K562 (cell line): ENCODE measurements at regions not wholly inside any gene's neighbourhood (a gene's known extent, or its start where the extent isn't known, plus 50 kb on each side); places are given as distances from the start of the nearest gene placed in this dataset.

Source experiments
- ATAC-seq: fragments of 200-7000 bp; cut with Tn5 transposase; 3 replicates; pipeline ENCODE4 v1.9.1; 2020; ENCODE audit warnings: moderate library complexity
- BruUV-seq: library from RNA; stranded (reverse); fragments of 400-500 nt; replicated peaks from 2 replicates; lab custom pipeline; 2021; lab: Mats Ljungman, UMichigan
- CTCF ChIA-PET: fragments of 300-600 bp; formaldehyde crosslinking; extraction: SDS; loops from one replicate; lab custom pipeline; 2021; ENCODE audit warnings: low intra/inter-chr PET ratio; lab: Yijun Ruan, JAX
- POLR2A ChIA-PET: fragments of 300-600, 350-650 bp; sonication (Branson Sonifier 250); formaldehyde crosslinking; extraction: SDS; loops from one replicate; lab custom pipeline; 2021; ENCODE audit warnings: antibody characterized with exemption, inconsistent platforms; lab: Yijun Ruan, JAX
- DNase-seq, 4 experiments: peaks; one replicate each; pipeline versions ENCODE4 v3.0.0 to v3.0.0-alpha.2; 2011 to 2018; ENCODE audit warnings: low spot score in 3 of 4, mixed read lengths in 3 of 4; ENCODE audit errors: extremely low read depth in 1 of 4
- FAIRE-seq: peaks from 2 replicates; lab custom pipeline; 2011; peaks lifted over from hg19 to GRCh38; lab: Jason Lieb, UNC
- H2AFZ ChIP-seq: 2 replicates; pipeline ENCODE4 v1.6.0; 2011; ENCODE audit warnings: low read depth, low read length, control low read depth, inconsistent platforms
- H3K27ac ChIP-seq: fragments of 200-600 bp; 3 replicates; pipeline ENCODE4 v1.8.0; 2011; ENCODE audit warnings: low read depth, mild to moderate bottlenecking, control low read depth, inconsistent platforms, low read length, moderate library complexity, mixed read lengths; ENCODE audit errors: extremely low read depth
- H3K27me3 ChIP-seq, 2 experiments: fragments of 300-600 bp in 1 of 2; 2 replicates in 1 of 2; 3 replicates in 1 of 2; pipeline versions ENCODE4 v1.6.0 to v1.8.0; 2011; ENCODE audit warnings: inconsistent platforms in 2 of 2, low read length in 2 of 2, mild to moderate bottlenecking in 1 of 2, mixed read lengths in 1 of 2, moderate library complexity in 1 of 2; ENCODE audit not compliant: control insufficient read depth in 2 of 2, insufficient read depth in 2 of 2
- H3K36me3 ChIP-seq: fragments of 300-600 bp; 3 replicates; pipeline ENCODE4 v1.8.0; 2011; ENCODE audit warnings: mild to moderate bottlenecking, low read length, inconsistent platforms; ENCODE audit not compliant: control insufficient read depth, insufficient read depth
- H3K4me1 ChIP-seq, 2 experiments: fragments of 200-600 bp in 1 of 2; replicated peaks in 1 of 2; 2 replicates in 1 of 2; 3 replicates in 1 of 2; pipeline versions ENCODE4 v1.5.1 to v1.8.0; 2011; ENCODE audit warnings: inconsistent platforms in 2 of 2, low read length in 2 of 2, mild to moderate bottlenecking in 1 of 2, mixed read lengths in 1 of 2, moderate library complexity in 1 of 2; ENCODE audit not compliant: control insufficient read depth in 2 of 2, insufficient read depth in 2 of 2
- H3K4me2 ChIP-seq: 2 replicates; pipeline ENCODE4 v1.6.1; 2011; ENCODE audit warnings: low read length, control low read depth, inconsistent platforms, mixed read lengths; ENCODE audit not compliant: insufficient read depth
- H3K4me3 ChIP-seq: fragments of 200-600 bp; sonication (generic), shearing (Covaris generic); 2 replicates; pipeline ENCODE4 v1.5.1; 2016; ENCODE audit warnings: control low read depth, inconsistent platforms
- H3K79me2 ChIP-seq: fragments of 200-600 bp; 3 replicates; pipeline ENCODE4 v1.8.0; 2011; ENCODE audit warnings: low read length, inconsistent platforms; ENCODE audit not compliant: control insufficient read depth, insufficient read depth
- H3K9ac ChIP-seq, 2 experiments: 2 replicates each; pipeline versions ENCODE4 v1.6.0 to v1.6.1; 2011; ENCODE audit warnings: low read depth in 2 of 2, low read length in 2 of 2, control low read depth in 1 of 2, inconsistent platforms in 1 of 2, mild to moderate bottlenecking in 1 of 2, mixed read lengths in 1 of 2; ENCODE audit not compliant: insufficient read depth in 1 of 2
- H3K9me1 ChIP-seq: one replicate; pipeline ENCODE4 v1.6.0; 2011; ENCODE audit warnings: inconsistent platforms, mild to moderate bottlenecking, low read length, moderate library complexity; ENCODE audit not compliant: control insufficient read depth, insufficient read depth
- H3K9me3 ChIP-seq: replicated peaks from 2 replicates; pipeline ENCODE4 v1.5.1; 2011; ENCODE audit warnings: low read depth, low read length, inconsistent platforms; ENCODE audit not compliant: control insufficient read depth, insufficient read depth
- H4K20me1 ChIP-seq: replicated peaks from 2 replicates; pipeline ENCODE4 v1.6.1; 2011; ENCODE audit warnings: low read length, inconsistent platforms, mixed read lengths; ENCODE audit not compliant: control insufficient read depth, insufficient read depth
- CBFA2T2 ChIP-seq: fragments of 450-650 bp; conservative IDR thresholded peaks from 2 replicates; pipeline ENCODE4 v1.6.1; 2017; ENCODE audit warnings: mild to moderate bottlenecking
- CBFA2T3 ChIP-seq: fragments of 450-650 bp; IDR thresholded peaks from 2 replicates; pipeline ENCODE4 v1.6.1; 2017
- EP300 ChIP-seq: IDR thresholded peaks from 2 replicates; pipeline ENCODE4 v1.6.1; 2012; ENCODE audit warnings: low read length, improper control_type of control experiment
- ETV1 ChIP-seq: fragments of 450-650 bp; conservative IDR thresholded peaks from 2 replicates; pipeline ENCODE4 v1.6.1; 2016; ENCODE audit warnings: missing genetic modification characterization, control low read depth, low read depth, missing compliant biosample characterization
- HDAC1 ChIP-seq, 2 experiments: fragments of 450-650 bp; IDR thresholded peaks; 2 replicates each; pipeline ENCODE4 v1.6.1; 2016 to 2017; ENCODE audit warnings: inconsistent platforms in 1 of 2, mild to moderate bottlenecking in 1 of 2, moderate library complexity in 1 of 2
- MAZ ChIP-seq, 2 experiments: fragments of 450-650 bp in 1 of 2; sonication (generic) in 1 of 2; formaldehyde crosslinking; IDR thresholded peaks in 1 of 2; conservative IDR thresholded peaks in 1 of 2; 2 replicates each; pipeline versions ENCODE4 v1.4.0 to v1.5.0; 2020; ENCODE audit warnings: mild to moderate bottlenecking in 1 of 2, missing genetic modification reagents in 1 of 2
- in situ Hi-C: fragments of 300-500 bp; cut with MboI; formaldehyde crosslinking; loops from 4 replicates; pipeline ENCODE4 v1.15.0; 2018; ENCODE audit warnings: inconsistent platforms, mixed read lengths
- intact Hi-C: fragments of 100-400 bp; cut with micrococcal nuclease; formaldehyde crosslinking; loops from 2 replicates; pipeline ENCODE4 v1.14.2; 2022
- TF ChIP-seq, protein P1 (sequence below): fragments of 450-650 bp; IDR thresholded peaks from 2 replicates; pipeline ENCODE4 v1.6.1; 2016; ENCODE audit warnings: low read depth, mild to moderate bottlenecking, moderate library complexity

DNA sequence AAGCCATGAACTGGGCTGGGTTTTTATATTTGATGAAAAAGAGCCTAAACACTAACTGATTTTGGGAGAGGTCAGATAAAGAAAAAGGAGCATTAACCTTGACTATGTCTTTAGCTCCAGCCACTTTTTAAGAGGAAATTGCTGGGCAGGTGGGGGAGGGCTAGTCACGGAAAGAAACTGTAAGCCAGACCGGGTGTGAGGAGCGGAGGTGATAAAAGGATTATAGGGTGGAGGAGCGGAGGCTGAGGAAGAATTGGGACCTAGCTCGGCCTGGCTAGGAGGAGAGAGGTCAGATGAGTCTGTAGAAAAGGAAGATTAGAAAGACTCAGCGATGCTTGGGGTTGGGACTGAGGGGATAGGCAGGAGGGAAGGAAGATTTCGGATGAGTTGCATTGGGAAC is 117.5 kb upstream of the INTU start (continued):
- TF ChIP-seq CBFA2T2 (peak; percentile 58), HDAC1 (IDR thresholded peaks at IDR 0.05) (peak in 1 of 2 experiments; percentile 68; a peak in 2 of 4 replicates), MAZ (CRISPR knock-in tag; conservative IDR thresholded peaks at IDR 0.05 in 1 of 2, IDR thresholded peaks at IDR 0.05 in 1 of 2) (0 out of 4 replicates have a peak, but pooled peaks of 1 of the 2 experiments have one; percentile 14), ETV1 (tag) (peak; percentile 70)

DNA sequence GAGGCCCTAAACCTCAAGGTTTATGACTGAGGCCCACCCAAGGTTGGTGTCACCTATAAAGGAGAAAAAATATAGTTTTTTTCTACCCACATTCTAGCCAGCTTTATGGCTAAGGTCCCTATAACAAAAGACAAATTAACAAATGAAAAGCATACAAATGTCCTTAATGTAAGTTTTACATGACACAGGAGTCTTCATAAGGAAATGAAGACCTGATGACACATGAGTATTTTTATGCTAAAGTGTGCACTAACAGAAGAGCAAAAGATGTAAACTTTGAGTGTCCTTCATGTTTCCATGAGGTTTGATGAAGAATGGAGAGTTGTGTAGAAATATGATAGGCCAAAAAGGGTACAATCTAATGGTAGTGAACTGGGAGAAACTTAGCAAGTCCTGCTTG is 114.7 kb upstream of the INTU start:
- Histone ChIP-seq H3K36me3 (no peaks in the 10 kb centered on the region), H3K4me1 (peaks cover 0 to 10% of the 10 kb centered on the region in 2 experiments; a peak in 3 of 5 replicates), H3K9me1 (no peaks in the 10 kb centered on the region), H3K4me2 (no peak overlapping the region), H3K9me3 (no peaks in the 10 kb centered on the region), H2AFZ (peak overlapping the region; percentile 22; the same call in 1 of the 2 replicates), H3K4me3 (no peak overlapping the region), H4K20me1 (no peaks in the 10 kb centered on the region)
- POLR2A ChIA-PET, result no interaction called here
- intact Hi-C loops, result no loop called here
- FAIRE-seq (no peak), DNase-seq (no peak)
- TF ChIP-seq, protein P1, sequence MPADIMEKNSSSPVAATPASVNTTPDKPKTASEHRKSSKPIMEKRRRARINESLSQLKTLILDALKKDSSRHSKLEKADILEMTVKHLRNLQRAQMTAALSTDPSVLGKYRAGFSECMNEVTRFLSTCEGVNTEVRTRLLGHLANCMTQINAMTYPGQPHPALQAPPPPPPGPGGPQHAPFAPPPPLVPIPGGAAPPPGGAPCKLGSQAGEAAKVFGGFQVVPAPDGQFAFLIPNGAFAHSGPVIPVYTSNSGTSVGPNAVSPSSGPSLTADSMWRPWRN, result no peak
- TF ChIP-seq EP300, result no peak
- TF ChIP-seq CBFA2T3, result peak; percentile 29; the same call in 1 of the 2 replicates
- TF ChIP-seq, all 486 proteins: peak for 1
- H3K9ac ChIP-seq, result no peak overlapping the region
- H3K27me3 ChIP-seq, result no peaks in the 10 kb centered on the region
- no TSS peak for BruUV-seq
- CTCF ChIA-PET, result no interaction called here
- no peak overlapping the region for H3K27ac ChIP-seq
- ATAC-seq, result no peak
- H3K79me2 ChIP-seq, result no peaks in the 10 kb centered on the region
- in situ Hi-C loops, result no loop called here
